Caco-2 (cell line): ENCODE measurements at regions not wholly inside any gene's neighbourhood (a gene's known extent, or its start where the extent isn't known, plus 50 kb on each side); places are given as distances from the start of the nearest gene placed in this dataset.

ENCODE experiments used
- BruUV-seq: library from RNA; stranded (reverse); fragments of 400-500 nt; replicated peaks from 2 replicates; lab custom pipeline; 2021; lab: Mats Ljungman, UMichigan
- CTCF ChIA-PET: fragments of 300-600 bp; sonication (Branson Sonifier 250); formaldehyde crosslinking; loops from one replicate; lab custom pipeline; 2022; ENCODE audit warnings: antibody characterized with exemption; lab: Charles Lee
- POLR2A ChIA-PET: fragments of 300-600 bp; sonication (Branson Sonifier 250); formaldehyde crosslinking; loops from one replicate; lab custom pipeline; 2022; ENCODE audit warnings: antibody characterized with exemption; lab: Charles Lee
- DNase-seq, 2 experiments: peaks; one replicate each; pipeline versions ENCODE4 v3.0.0 to v3.0.0-alpha.2; 2020 to 2022
- H3K27me3 ChIP-seq: replicated peaks from 2 replicates; pipeline ENCODE4 v1.6.0; 2011; ENCODE audit warnings: low read length; ENCODE audit not compliant: control insufficient read depth, insufficient read depth
- H3K36me3 ChIP-seq: 2 replicates; pipeline ENCODE4 v1.5.1; 2011; ENCODE audit warnings: low read length; ENCODE audit not compliant: control insufficient read depth, insufficient read depth
- H3K4me1 ChIP-seq: fragments of 250-450 bp; sonication (Bioruptor Pico); 2 replicates; pipeline ENCODE4 v1.5.1; 2020; ENCODE audit warnings: mild to moderate bottlenecking
- H3K4me3 ChIP-seq: 2 replicates; pipeline ENCODE4 v1.5.1; 2011; ENCODE audit warnings: low read depth, mild to moderate bottlenecking, control low read depth, low read length
- H3K9me3 ChIP-seq: fragments of 250-450 bp; sonication (Bioruptor Pico); 2 replicates; pipeline ENCODE4 v1.5.1; 2020; ENCODE audit warnings: mild to moderate bottlenecking, moderate library complexity
- H3K27ac Mint-ChIP-seq: one replicate; pipeline ENCODE4 v1.8.0; 2022; ENCODE audit warnings: mixed read lengths; ENCODE audit not compliant: unreplicated experiment
- H3K27me3 Mint-ChIP-seq: one replicate; pipeline ENCODE4 v1.8.0; 2022; ENCODE audit warnings: mixed read lengths; ENCODE audit not compliant: insufficient read depth, unreplicated experiment
- H3K36me3 Mint-ChIP-seq: one replicate; pipeline ENCODE4 v1.8.0; 2022; ENCODE audit warnings: mild to moderate bottlenecking, mixed read lengths; ENCODE audit not compliant: insufficient read depth, unreplicated experiment
- H3K4me1 Mint-ChIP-seq: one replicate; pipeline ENCODE4 v1.8.0; 2022; ENCODE audit warnings: low read depth, mixed read lengths; ENCODE audit not compliant: unreplicated experiment
- H3K4me3 Mint-ChIP-seq: one replicate; pipeline ENCODE4 v1.8.0; 2022; ENCODE audit warnings: mild to moderate bottlenecking, moderate library complexity, mixed read lengths; ENCODE audit not compliant: unreplicated experiment
- H3K9me3 Mint-ChIP-seq: one replicate; pipeline ENCODE4 v1.8.0; 2022; ENCODE audit warnings: mixed read lengths; ENCODE audit not compliant: unreplicated experiment
- CTCF ChIP-seq, 2 experiments: fragments of 200-600 bp in 1 of 2; IDR thresholded peaks; 1 replicate in 1 of 2; 2 replicates in 1 of 2; pipeline versions ENCODE4 v1.5.1 to v1.8.0; 2011 to 2022; ENCODE audit warnings: antibody characterized with exemption in 1 of 2, control low read depth in 1 of 2, inconsistent platforms in 1 of 2, low read depth in 1 of 2, low read length in 1 of 2, mild to moderate bottlenecking in 1 of 2, moderate library complexity in 1 of 2; ENCODE audit not compliant: insufficient read depth in 1 of 2, severe bottlenecking in 1 of 2, unreplicated experiment in 1 of 2
- intact Hi-C: fragments of 100-400 bp; cut with micrococcal nuclease; formaldehyde crosslinking; loops from one replicate; pipeline ENCODE4 v1.10.0; 2022; ENCODE audit not compliant: unreplicated experiment

GRCh38 chr3:59425942-59426341 lies 376.1 kb upstream of the CFAP20DC start:
- DNase-seq: no peak
- H3K9me3 Mint-ChIP-seq: no peaks in the 10 kb centered on the region
- Histone ChIP-seq H3K36me3 (no peaks in the 10 kb centered on the region), H3K9me3 (no peaks in the 10 kb centered on the region), H3K4me1 (no peaks in the 10 kb centered on the region), H3K4me3 (no peak overlapping the region), H3K27me3 (no peaks in the 10 kb centered on the region; the same call in 1 of the 2 replicates)
- no peak for TF ChIP-seq CTCF (IDR thresholded peaks at IDR 0.05; ENCODE audit: insufficient read depth in 1 of 2, low read depth in 1 of 2, low read length in 1 of 2, severe bottlenecking in 1 of 2, unreplicated experiment in 1 of 2)
- H3K27ac Mint-ChIP-seq: no peak overlapping the region
- H3K4me1 Mint-ChIP-seq: no peaks in the 10 kb centered on the region
- BruUV-seq: no TSS peak
- no peaks in the 10 kb centered on the region for H3K36me3 Mint-ChIP-seq
- intact Hi-C loops: no loop called here
- CTCF ChIA-PET: no interaction called here
- peaks cover 25% of the 10 kb centered on the region for H3K27me3 Mint-ChIP-seq
- POLR2A ChIA-PET: no interaction called here
- no peak overlapping the region for H3K4me3 Mint-ChIP-seq

- intact Hi-C loops: no loop called here
- TF ChIP-seq CTCF (IDR thresholded peaks at IDR 0.05; ENCODE audit: insufficient read depth in 1 of 2, low read depth in 1 of 2, low read length in 1 of 2, severe bottlenecking in 1 of 2, unreplicated experiment in 1 of 2): no peak
- Mint-ChIP-seq H3K27ac (no peak overlapping the region), H3K4me1 (no peaks in the 10 kb centered on the region), H3K36me3 (no peaks in the 10 kb centered on the region), H3K9me3 (no peaks in the 10 kb centered on the region), H3K4me3 (no peak overlapping the region), H3K27me3 (peaks cover 25% of the 10 kb centered on the region)
- no peaks in the 10 kb centered on the region; the same call in 1 of the 2 replicates for H3K27me3 ChIP-seq
- DNase-seq: no peak
- no peaks in the 10 kb centered on the region for H3K9me3 ChIP-seq
- ChIA-PET CTCF (no interaction called here), POLR2A (no interaction called here)
- no peaks in the 10 kb centered on the region for H3K4me1 ChIP-seq
- no peaks in the 10 kb centered on the region for H3K36me3 ChIP-seq
- no TSS peak for BruUV-seq
- H3K4me3 ChIP-seq: no peak overlapping the region
These were observed 375.5 kb upstream of the CFAP20DC start for GRCh38 chr3:59425371-59425770.

GRCh38 chr3:59424268-59425010 lies 374.6 kb upstream of the CFAP20DC start:
- no peak for DNase-seq
- BruUV-seq: no TSS peak
- ChIA-PET POLR2A (no interaction called here), CTCF (no interaction called here)
- no peaks in the 10 kb centered on the region for H3K4me1 ChIP-seq
- Mint-ChIP-seq H3K9me3 (no peaks in the 10 kb centered on the region), H3K27me3 (peaks cover 25% of the 10 kb centered on the region), H3K4me3 (no peak overlapping the region), H3K27ac (no peak overlapping the region), H3K4me1 (no peaks in the 10 kb centered on the region), H3K36me3 (no peaks in the 10 kb centered on the region)
- H3K9me3 ChIP-seq: no peaks in the 10 kb centered on the region
- intact Hi-C loops: no loop called here
- no peak for TF ChIP-seq CTCF (IDR thresholded peaks at IDR 0.05; ENCODE audit: insufficient read depth in 1 of 2, low read depth in 1 of 2, low read length in 1 of 2, severe bottlenecking in 1 of 2, unreplicated experiment in 1 of 2)
- no peak overlapping the region for H3K4me3 ChIP-seq
- H3K36me3 ChIP-seq: no peaks in the 10 kb centered on the region
- H3K27me3 ChIP-seq: no peaks in the 10 kb centered on the region; the same call in 1 of the 2 replicates
